ENCODE measurements at regions not wholly inside any gene's neighbourhood (a gene's known extent, or its start where the extent isn't known, plus 50 kb on each side); places are given as distances from the start of the nearest gene placed in this dataset.

GRCh38 chr4:171348090-171348489 is 465.1 kb upstream of the GALNTL6 start:
- FAIRE-seq: no peak
- Histone ChIP-seq H3K9me3 (replicated peaks; ENCODE audit: control insufficient read depth, insufficient read depth, low read depth, low read length) (no peaks in the 10 kb centered on the region), H3K9me1 (ENCODE audit: control insufficient read depth, insufficient read depth, low read length) (no peaks in the 10 kb centered on the region), H3K27ac (ENCODE audit: extremely low read depth, low read depth, low read length) (no peak overlapping the region), H3K9ac (ENCODE audit: insufficient read depth in 1 of 2, low read depth in 2 of 2, low read length in 2 of 2) (no peak overlapping the region), H3K36me3 (ENCODE audit: control insufficient read depth, insufficient read depth, low read length) (no peaks in the 10 kb centered on the region), H3K4me1 (replicated peaks in 1 of 2; ENCODE audit: control insufficient read depth in 2 of 2, insufficient read depth in 2 of 2, low read length in 2 of 2) (no peaks in the 10 kb centered on the region), H3K4me2 (ENCODE audit: insufficient read depth, low read length) (no peak overlapping the region), H3K4me3 (no peak overlapping the region), H3K27me3 (ENCODE audit: control insufficient read depth in 2 of 2, insufficient read depth in 2 of 2, low read length in 2 of 2) (no peaks in the 10 kb centered on the region), H4K20me1 (replicated peaks; ENCODE audit: control insufficient read depth, insufficient read depth, low read length) (no peaks in the 10 kb centered on the region), H3K79me2 (ENCODE audit: control insufficient read depth, insufficient read depth, low read length) (no peaks in the 10 kb centered on the region), H2AFZ (ENCODE audit: low read depth, low read length) (no peak overlapping the region)
- 0% methylated on average over 2 of the region's 2 CpGs for WGBS (ENCODE audit: insufficient coverage, low coverage, missing lambda C conversion rate)
- POLR2A ChIA-PET: no interaction called here
- in situ Hi-C loops (cut with MboI): no loop called here
- no peak for ATAC-seq
- intact Hi-C loops (cut with micrococcal nuclease): no loop called here
- CTCF ChIA-PET (ENCODE audit: low intra/inter-chr PET ratio): no interaction called here
- TF ChIP-seq STAT5A (IDR thresholded peaks at IDR 0.05; ENCODE audit: borderline replicate concordance, low read length) (no peak), CBX2 (IDR thresholded peaks at IDR 0.05; ENCODE audit: insufficient read depth, low read length, poor library complexity, severe bottlenecking) (no peak), IRF2 (CRISPR knock-in tag; IDR thresholded peaks at IDR 0.05) (no peak), BHLHE40 (IDR thresholded peaks at IDR 0.05; ENCODE audit: low read length) (no peak), TCF7L2 (IDR thresholded peaks at IDR 0.05; ENCODE audit: low read depth, low read length) (no peak), SETDB1 (IDR thresholded peaks at IDR 0.05; ENCODE audit: low read length) (no peak), IRF1 (CRISPR knock-in tag; IDR thresholded peaks at IDR 0.05; ENCODE audit: borderline replicate concordance) (no peak), TCF15 (CRISPR knock-in tag; IDR thresholded peaks at IDR 0.05) (no peak), ARID2 (IDR thresholded peaks at IDR 0.05) (no peak), RBM25 (IDR thresholded peaks at IDR 0.05; ENCODE audit: low read depth, low read length, severe bottlenecking) (no peak), MAX (CRISPR knock-in tag; IDR thresholded peaks at IDR 0.05) (no peak), ZNF79 (CRISPR knock-in tag; IDR thresholded peaks at IDR 0.05; ENCODE audit: low read depth) (no peak), GTF2B (IDR thresholded peaks at IDR 0.05; ENCODE audit: extremely low read depth, insufficient read length) (no peak)
- no TSS peak for BruUV-seq (replicated peaks)
- DNase-seq (ENCODE audit: extremely low read depth in 1 of 4, low spot score in 3 of 4): no peak

Measured in K562 (cell line).